Kidney (tissue), 13 donors: ENCODE measurements at regions not wholly inside any gene's neighbourhood (a gene's known extent, or its start where the extent isn't known, plus 50 kb on each side); places are given as distances from the start of the nearest gene placed in this dataset.
A peak's percentile ranks its signal among the peaks of the same experiment; 100 is the strongest.
"Not testable (repeated sequence)": the region's sequence is repeated elsewhere in the genome, so short reads cannot be mapped to it uniquely, and the experiment has no call there.

Experiments used
- DNase-seq, 5 donors: peaks; one replicate each; pipeline ENCODE4 v3.0.0-alpha.2; 2013 to 2020
- FAIRE-seq: peaks from 2 replicates; lab custom pipeline; 2012; peaks lifted over from hg19 to GRCh38; lab: Jason Lieb, UNC
- H3K27ac ChIP-seq, 2 donors: one replicate each; pipeline ENCODE4 v1.7.0; 2013; ENCODE audit warnings: low read depth in 2 of 2, low read length in 2 of 2, inconsistent platforms in 1 of 2
- H3K27me3 ChIP-seq: one replicate; pipeline ENCODE4 v1.7.1; 2013; ENCODE audit warnings: low read length, inconsistent platforms; ENCODE audit not compliant: control insufficient read depth, insufficient read depth
- H3K36me3 ChIP-seq, 3 donors: one replicate each; pipeline versions ENCODE4 v1.7.0 to v1.7.1; 2013; ENCODE audit warnings: low read length in 3 of 3, control low read depth in 1 of 3, inconsistent platforms in 1 of 3; ENCODE audit not compliant: insufficient read depth in 3 of 3, control insufficient read depth in 2 of 3
- H3K4me1 ChIP-seq, 3 donors: one replicate each; pipeline versions ENCODE4 v1.7.0 to v1.7.1; 2013; ENCODE audit warnings: low read length in 3 of 3, inconsistent platforms in 1 of 3, low read depth in 1 of 3; ENCODE audit not compliant: control insufficient read depth in 2 of 3, insufficient read depth in 2 of 3
- H3K4me3 ChIP-seq, 3 donors: one replicate each; pipeline versions ENCODE4 v1.7.0 to v1.8.1; 2013; ENCODE audit warnings: low read length in 3 of 3, control low read depth in 1 of 3, inconsistent platforms in 1 of 3
- H3K9ac ChIP-seq, 3 donors: one replicate each; pipeline versions ENCODE4 v1.7.0 to v1.7.1; 2013; ENCODE audit warnings: low read length in 3 of 3, control low read depth in 1 of 3, inconsistent platforms in 1 of 3
- H3K9me3 ChIP-seq, 3 donors: one replicate each; pipeline versions ENCODE4 v1.7.0 to v1.7.1; 2013; ENCODE audit warnings: low read length in 3 of 3, control low read depth in 1 of 3, inconsistent platforms in 1 of 3; ENCODE audit not compliant: control insufficient read depth in 2 of 3, insufficient read depth in 1 of 3
- intact Hi-C: fragments of 100-400 bp; cut with DNase I; formaldehyde crosslinking; loops from one replicate; pipeline ENCODE4 v1.11.1; 2022
- TF ChIP-seq, protein P1 (sequence below): IDR thresholded peaks from 3 replicates; pipeline ENCODE4 v1.5.1; 2012; ENCODE audit warnings: mild to moderate bottlenecking, moderate library complexity, borderline replicate concordance; ENCODE audit not compliant: insufficient read depth; ENCODE audit errors: extremely low read depth
- donor health status: control.
- donor health status: control.
- donor health status: control.
- donor health status: control.
- donor health status: control.
- donor health status: DM: yes; HTN: yes; CAD: no.
- donor health status: Normal renal cell carcinoma (clear cell type).

DNA sequence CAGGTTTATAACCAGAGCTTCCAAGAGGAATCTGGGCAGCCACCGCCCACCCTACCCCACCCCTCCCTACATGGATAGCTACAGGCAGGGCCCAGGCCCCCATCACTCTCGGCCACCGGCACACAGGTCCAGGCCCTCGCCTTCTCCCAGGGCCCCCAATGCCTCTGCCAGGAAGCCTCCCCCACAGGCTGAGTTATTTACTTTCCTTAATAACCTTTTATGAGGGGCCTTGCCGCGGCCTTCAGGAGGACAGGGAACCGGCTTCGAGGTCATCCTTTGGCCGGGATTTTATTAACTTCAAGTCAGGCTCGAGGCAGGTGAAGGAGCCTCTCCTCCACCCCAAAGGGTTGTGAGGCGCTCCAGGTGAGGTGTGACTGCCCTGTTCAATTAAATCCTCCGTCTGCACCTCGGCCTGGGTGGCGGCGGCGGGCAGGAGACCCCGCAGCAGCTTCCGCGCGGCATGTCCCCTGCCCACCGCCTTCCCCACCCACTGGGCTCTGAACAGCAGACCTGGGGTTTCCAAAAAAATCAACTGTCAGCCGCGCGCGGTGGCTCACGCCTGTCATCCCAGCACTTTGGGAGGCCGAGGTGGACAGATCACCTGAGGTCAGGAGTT is 106.5 kb downstream of the MICALL2 start:
- no peak overlapping the region for H3K9ac ChIP-seq
- no peak overlapping the region for H3K27ac ChIP-seq
- intact Hi-C loops, result no loop called here
- TF ChIP-seq, protein P1, sequence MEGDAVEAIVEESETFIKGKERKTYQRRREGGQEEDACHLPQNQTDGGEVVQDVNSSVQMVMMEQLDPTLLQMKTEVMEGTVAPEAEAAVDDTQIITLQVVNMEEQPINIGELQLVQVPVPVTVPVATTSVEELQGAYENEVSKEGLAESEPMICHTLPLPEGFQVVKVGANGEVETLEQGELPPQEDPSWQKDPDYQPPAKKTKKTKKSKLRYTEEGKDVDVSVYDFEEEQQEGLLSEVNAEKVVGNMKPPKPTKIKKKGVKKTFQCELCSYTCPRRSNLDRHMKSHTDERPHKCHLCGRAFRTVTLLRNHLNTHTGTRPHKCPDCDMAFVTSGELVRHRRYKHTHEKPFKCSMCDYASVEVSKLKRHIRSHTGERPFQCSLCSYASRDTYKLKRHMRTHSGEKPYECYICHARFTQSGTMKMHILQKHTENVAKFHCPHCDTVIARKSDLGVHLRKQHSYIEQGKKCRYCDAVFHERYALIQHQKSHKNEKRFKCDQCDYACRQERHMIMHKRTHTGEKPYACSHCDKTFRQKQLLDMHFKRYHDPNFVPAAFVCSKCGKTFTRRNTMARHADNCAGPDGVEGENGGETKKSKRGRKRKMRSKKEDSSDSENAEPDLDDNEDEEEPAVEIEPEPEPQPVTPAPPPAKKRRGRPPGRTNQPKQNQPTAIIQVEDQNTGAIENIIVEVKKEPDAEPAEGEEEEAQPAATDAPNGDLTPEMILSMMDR, result no peak
- no peak for FAIRE-seq
- no peaks in the 10 kb centered on the region for H3K9me3 ChIP-seq
- H3K36me3 ChIP-seq, result no peaks in the 10 kb centered on the region
- no peaks in the 10 kb centered on the region for H3K27me3 ChIP-seq
- no peak overlapping the region for H3K4me3 ChIP-seq
- H3K4me1 ChIP-seq, result peaks cover 0 to 13% (median 0%) of the 10 kb centered on the region in 3 donors
- peak; percentile 51 to 66 (median 55) for DNase-seq

DNA sequence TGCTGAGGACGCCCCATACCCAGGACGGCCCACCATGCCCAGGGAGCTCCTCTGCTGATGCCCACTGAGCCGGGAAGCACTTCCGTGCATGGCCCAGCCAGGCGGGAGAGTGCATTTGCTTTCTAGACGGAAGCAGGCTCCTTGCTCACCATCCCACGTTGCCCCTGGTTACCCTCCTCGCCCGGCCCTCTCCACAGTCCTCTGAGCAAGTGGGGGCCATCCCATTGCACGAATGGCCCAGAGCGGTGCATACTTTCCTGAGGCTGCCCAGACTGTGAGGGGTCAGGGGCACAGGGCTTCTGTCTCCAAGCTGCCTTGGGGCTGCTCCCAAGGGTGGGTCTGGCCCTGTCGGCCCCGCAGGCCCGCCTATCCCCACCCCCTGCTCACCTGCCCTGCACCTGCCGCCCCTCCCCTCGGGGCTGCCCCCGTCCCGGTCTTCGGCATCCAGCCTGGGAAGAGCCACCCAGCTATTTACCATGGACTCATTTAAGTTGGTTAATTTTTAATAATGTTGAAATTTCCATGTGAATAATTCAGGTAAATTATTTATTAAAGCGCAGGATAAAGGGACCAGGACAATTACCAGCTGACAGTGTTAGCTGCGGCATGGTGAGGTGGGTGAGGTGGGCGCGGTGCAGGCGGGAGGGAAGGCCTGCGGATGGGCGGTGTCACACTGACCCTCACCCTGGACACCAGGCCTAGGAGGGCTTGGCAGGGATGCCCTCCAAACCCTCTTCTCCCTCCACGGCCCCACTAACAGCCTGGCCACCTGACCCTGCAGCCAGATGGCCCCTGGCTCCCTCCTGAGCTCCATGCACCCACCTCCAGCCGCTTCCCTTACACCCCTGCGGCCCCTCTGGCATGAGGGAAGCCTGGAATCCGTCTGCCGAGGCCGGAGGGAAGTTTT is 104.4 kb downstream of the MICALL2 start:
- Histone ChIP-seq H3K36me3 (no peaks in the 10 kb centered on the region), H3K4me3 (peak overlapping the region in 1 of 3 donors; percentile 44), H3K27me3 (no peaks in the 10 kb centered on the region), H3K27ac (peak overlapping the region in 1 of 2 donors; percentile 60), H3K4me1 (peaks cover 0 to 13% (median 0%) of the 10 kb centered on the region in 3 donors), H3K9me3 (no peaks in the 10 kb centered on the region), H3K9ac (no peak overlapping the region)
- no peak for FAIRE-seq
- peak; percentile 86 to 92 (median 87) for DNase-seq
- intact Hi-C loops, result no loop called here
- TF ChIP-seq, protein P1, result no peak

DNA sequence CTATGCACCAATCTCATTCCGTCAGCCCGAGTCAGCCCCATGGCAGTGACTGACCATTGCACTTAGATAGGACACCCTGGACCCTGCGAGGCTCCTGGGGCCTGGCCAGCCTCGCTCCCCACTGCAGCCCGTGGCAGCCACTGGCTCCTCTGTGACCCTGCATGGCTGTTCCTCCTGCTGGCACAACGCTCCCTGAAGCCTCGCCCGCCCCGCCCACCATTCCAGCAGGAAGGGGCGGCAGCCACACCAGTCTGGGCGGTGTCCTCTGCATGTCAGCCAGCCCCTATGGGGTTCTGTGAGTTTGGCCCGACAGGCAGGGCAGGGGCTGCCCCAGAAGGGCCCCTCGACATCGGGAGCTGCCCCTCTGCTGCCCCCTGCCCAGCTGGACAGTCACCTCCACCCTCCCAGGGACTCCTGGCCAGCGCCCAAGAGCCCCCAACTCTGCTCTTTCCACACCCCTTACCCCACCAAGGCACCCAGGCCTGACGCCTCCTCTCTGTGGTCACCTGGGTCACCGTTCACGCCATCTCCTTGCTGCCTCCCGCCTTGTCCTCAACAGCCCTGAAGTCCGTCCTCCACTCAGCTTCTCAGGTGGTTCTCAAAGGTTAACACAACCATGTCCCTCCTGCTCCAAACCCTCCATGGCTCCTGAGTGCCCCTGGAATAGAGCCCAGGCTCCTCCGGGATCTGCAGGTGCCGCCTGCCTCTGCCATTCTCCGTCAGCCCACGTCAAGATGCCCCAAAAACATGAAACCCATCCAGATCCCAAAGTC is 103.5 kb downstream of the MICALL2 start:
- peak in 3 of 5 donors; percentile 58 to 89 (median 71) for DNase-seq
- Histone ChIP-seq H3K36me3 (no peaks in the 10 kb centered on the region), H3K27ac (peak overlapping the region in 1 of 2 donors; percentile 60), H3K4me3 (peak overlapping the region in 1 of 3 donors; percentile 44), H3K27me3 (no peaks in the 10 kb centered on the region), H3K9ac (no peak overlapping the region), H3K4me1 (peaks cover 0 to 13% (median 0%) of the 10 kb centered on the region in 3 donors), H3K9me3 (no peaks in the 10 kb centered on the region)
- TF ChIP-seq, protein P1, result no peak
- intact Hi-C loops, result no loop called here
- no peak for FAIRE-seq

DNA sequence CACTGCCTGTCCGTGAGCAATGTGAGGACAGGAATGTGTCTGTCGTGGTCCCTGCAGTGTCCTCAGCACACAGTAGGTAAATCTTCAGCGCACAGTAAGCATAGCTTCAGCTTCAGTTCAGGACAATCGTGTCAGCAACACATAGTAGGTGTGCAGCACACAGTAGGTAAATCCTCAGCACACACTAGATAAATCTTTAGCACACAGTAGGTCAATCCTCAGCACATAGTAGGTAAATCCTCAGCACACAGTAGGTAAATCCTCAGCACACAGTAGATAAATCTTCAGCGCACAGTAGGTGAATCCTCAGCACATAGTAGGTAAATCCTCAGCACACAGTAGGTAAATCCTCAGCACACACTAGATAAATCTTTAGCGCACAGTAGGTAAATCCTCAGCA is 102.4 kb downstream of the MICALL2 start:
- DNase-seq, intact Hi-C loops, H3K27me3 ChIP-seq, H3K27ac ChIP-seq, H3K4me3 ChIP-seq, FAIRE-seq, H3K9me3 ChIP-seq, H3K9ac ChIP-seq, H3K36me3 ChIP-seq: not testable (repeated sequence)
- peaks cover 0 to 13% (median 0%) of the 10 kb centered on the region in 3 donors for H3K4me1 ChIP-seq

DNA sequence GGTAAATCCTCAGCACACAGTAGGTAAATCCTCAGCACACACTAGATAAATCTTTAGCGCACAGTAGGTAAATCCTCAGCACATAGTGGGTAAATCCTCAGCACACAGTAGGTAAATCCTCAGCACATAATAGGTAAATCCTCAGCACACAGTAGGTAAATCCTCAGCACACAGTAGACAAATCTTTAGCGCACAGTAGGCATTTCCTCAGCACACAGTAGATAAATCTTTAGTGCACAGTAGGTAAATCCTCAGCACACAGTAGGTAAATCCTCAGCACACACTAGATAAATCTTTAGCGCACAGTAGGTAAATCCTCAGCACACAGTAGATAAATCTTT is 102.0 kb downstream of the MICALL2 start:
- DNase-seq, H3K27ac ChIP-seq, H3K27me3 ChIP-seq, FAIRE-seq, H3K4me3 ChIP-seq, intact Hi-C loops, H3K9me3 ChIP-seq, H3K36me3 ChIP-seq, H3K9ac ChIP-seq: not testable (repeated sequence)
- peaks cover 0 to 13% (median 0%) of the 10 kb centered on the region in 3 donors for H3K4me1 ChIP-seq
